NCI-H146 (cell line): ENCODE measurements at regions not wholly inside any gene's neighbourhood (a gene's known extent, or its start where the extent isn't known, plus 50 kb on each side); places are given as distances from the start of the nearest gene placed in this dataset.
"Not testable (repeated sequence)": the region's sequence is repeated elsewhere in the genome, so short reads cannot be mapped to it uniquely, and the experiment has no call there.

ENCODE experiments used
- DNase-seq: peaks from one replicate; lab custom pipeline; 2025; lab: John Stamatoyannopoulos, UW

DNA sequence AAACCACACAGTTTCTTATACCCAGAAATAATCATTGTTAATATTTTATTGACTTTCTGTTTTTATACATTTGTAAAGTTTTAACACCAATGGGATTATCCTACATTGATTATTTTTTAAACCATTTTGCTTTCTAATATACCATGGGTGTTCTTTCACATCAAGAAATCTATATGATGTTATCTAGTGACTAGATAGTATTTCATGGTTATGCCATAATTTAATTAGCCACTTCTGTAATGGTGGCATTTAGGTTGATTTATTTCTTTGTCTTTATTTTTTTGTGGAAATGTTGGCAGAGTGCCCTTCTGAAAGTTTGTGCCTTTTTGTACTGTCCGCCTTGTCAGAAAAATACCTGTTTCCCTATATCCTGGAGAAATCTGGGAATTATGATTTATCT, 193.3 kb downstream of the CEP135 start:
- DNase-seq: no peak

DNA sequence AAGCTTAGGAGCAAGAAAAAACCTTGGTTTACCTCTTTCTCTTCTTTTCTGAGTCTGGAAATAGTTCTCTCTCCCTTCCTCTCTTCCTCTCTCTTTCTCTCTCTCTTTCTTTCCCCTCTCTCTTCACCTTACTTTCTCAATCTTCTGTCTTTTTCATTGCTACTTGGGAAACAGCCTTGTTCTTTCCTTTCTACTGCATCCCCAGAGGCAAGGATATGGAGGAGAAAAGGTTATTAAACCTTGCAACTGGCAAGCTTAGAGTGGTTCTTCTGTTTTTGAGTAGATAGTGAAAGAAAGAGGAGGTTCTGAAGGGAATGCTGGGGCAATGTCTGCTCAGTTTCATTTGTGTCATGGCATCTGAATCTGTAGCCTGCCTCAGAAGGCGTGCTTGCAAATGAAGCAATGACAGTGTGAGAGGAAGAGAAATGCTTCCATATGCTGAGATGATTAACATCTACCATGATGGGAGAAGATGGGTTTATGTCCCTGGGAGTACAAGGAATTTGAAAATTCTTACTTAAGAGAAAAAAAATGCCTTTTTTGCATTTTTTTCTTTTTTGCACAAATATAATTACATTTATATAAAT, 190.6 kb downstream of the CEP135 start:
- no peak for DNase-seq

DNA sequence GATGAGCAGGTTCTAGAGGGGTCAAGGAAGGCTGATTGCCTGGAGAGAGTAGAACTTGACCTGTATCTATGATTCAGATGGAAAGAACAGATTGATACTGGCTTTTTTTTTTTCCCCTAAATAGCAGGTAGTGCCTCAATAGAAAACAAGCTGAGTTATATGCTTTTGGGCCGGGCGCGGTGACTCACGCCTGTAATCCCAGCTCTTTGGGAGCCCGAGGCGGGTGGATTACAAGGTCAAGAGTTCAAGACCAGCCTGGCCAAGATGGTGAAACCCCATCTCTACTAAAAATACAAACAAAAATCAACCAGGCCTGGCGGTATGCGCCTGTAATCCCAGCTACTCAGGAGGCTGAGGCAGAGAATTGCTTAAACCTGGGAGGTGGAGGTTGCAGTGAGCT, 186.1 kb downstream of the CEP135 start:
- not testable (repeated sequence) for DNase-seq

DNA sequence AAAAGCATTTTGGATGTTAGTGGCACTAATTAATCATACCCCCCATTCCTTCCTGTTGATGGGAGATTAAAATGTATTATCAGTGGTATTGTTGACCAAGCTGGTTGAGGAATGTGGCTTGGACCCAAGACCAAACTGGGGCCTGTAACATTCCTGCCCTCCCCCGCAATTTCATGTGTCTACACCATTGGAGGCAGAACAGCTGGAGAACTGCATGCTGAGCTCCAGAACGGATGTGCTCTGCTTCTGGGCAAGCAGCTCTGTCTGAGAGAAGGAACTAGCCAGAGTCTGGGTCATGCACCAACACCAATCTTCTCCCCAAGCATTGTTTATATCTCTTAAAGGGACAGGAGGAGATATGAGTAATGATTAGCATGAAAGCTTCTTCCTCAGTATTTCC, 185.5 kb downstream of the CEP135 start:
- DNase-seq: no peak

DNA sequence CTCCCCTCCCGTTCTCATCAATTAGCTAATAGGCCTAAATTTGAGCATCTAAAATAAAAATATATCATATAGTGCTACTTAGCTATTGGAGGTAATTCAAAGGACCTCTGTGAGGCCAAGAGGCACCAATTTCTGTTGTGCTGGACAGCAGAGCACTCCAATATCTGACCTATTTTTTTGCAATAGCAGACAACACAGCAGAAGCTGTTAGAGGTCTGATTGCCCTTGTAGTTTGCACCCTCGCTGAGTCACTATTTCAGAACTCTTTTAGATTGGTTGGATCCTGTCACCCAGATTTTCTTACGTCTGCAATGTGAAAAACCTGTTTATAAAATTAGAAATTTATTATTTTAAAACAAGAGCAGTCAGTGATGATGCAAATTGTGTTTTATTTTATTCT, 184.1 kb downstream of the CEP135 start:
- DNase-seq: no peak

DNA sequence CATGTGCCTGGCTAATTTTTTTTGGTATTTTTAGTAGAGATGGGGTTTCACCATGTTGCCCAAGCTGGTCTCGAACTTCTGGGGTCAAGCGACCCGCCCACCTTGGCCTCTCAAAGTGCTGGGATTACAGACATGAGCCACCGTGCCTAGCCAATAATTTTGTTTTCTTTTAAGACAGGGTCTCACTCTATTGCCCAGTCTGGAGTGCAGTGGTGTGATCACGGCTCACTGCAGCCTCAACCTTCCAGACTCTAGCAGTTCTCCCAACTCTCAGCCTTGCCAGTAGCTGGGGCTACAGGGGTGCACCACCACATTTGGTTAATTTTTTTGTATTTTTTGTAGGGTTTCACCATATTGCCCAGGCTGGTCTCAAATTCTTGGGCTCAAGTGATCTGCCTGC, 183.4 kb downstream of the CEP135 start:
- not testable (repeated sequence) for DNase-seq

DNA sequence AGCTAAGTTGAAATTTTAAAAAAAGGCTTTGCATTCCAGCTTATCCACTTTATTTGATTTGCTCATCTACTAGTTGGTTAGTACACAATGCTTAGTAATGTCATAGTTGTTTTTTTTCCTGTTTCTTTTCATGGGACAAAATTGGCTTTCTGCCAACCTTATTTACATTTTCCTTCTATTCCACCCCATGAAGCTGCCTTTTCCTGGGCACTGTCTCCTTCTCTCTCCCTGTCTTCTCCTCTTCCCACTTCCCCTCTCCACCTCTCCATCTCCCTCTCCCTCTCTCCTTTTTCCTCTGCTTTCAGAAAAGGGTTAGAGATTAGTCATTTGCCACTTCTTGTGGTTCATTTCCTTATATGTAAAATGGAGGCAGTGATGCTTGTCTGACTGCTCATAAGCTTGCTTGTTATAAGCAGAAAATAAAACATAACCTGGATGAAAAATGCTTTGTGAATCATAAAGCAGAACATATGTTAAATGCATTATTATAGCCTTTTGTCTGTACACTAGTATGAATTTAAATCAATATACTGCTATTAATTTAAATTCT, 181.9 kb downstream of the CEP135 start:
- peak; percentile 30 for DNase-seq

DNA sequence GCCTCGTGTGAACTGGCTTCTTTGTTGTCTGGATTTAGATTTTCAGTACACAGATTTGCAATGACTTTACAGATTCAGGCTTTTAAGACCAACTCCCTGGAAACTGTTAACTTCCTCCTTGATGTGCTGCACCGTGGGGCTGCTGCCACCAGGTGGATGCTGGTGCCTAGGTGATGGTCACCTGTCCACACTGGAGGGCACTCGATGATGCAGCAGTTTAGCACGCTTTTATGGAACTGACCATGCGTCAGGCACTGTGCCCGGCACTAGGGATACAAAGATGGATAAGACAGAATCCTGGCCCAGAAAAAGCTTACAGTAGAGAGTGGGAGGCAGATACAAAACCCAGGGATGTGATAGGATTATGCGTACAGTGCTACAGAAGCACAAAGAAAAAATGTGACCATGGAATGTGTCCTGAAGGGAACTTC, 180.7 kb downstream of the CEP135 start:
- peak; percentile 67 for DNase-seq

DNA sequence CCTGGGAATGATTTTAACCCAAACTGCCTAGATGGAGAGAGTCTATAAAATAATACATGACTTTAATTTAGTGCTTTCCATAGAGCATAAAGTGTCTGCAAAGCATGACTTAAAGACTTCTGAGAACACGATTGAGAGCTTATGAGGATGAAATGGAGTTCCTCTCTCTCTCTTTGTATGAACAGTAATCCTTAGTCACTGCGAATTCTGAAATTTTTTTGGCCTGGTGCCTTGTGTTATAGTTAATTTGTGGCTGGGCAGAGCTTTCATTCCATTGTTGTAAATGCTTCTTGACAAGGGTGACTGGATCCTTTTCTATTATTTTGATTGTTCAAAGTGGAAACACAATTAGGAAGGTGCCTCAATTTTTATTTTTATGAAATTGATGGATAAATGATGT, 179.5 kb downstream of the CEP135 start:
- no peak for DNase-seq

DNA sequence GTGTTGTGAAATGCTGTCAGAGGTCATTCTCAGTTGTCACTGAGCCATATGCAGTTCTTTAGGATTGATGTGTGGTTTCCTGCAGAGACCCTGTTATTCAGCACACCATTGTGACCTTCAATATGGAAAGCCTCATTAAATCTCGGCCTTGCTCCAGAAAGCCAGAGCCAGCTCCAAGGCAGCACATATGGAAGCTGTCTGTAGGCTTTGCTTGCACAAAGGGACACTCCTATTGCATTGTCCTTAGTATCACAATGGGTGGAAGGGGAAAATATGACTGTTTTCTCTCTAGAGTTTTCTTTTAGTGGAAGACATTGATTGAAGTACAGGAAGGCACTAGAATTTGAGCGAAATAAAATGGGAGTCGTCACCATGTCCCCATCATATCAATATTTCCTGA, 179.0 kb downstream of the CEP135 start:
- no peak for DNase-seq

DNA sequence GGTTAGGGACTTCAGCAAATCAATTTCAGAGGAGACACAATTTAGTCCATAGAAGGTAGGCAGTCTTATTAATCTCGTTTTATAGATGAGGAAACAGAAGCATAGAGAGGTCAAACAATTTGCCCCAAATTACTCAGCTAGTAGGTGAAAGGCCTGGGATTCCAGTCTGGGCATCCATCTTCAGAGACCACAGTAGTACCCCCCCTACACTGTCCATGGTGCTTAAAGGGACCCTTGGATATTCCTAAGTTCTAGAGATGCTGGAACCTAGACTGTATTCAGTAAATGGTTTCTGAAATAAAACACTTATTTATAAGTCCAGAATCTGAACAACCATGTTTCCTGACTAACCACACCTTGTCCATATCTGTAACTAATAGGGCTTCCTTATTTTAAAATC, 174.8 kb downstream of the CEP135 start:
- no peak for DNase-seq

DNA sequence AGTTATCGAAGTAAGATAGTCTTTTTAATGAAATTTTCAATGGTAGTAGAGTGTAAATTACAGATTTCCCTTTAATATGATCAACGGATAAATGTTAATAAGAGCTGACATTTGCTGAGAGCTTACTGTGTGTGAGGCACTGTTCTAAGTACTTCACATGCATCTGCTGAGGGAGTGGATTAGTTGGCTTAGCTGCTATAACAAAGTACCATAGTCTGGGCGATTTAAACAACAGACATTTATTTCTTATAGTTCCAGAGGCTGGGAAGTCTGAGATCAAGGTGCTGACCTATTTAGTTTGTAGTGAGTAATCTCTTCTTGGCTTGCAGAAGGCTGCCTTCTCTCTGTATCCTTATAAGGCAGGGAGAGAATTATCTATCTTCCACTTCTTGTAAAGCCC, 174.3 kb downstream of the CEP135 start:
- DNase-seq: no peak

DNA sequence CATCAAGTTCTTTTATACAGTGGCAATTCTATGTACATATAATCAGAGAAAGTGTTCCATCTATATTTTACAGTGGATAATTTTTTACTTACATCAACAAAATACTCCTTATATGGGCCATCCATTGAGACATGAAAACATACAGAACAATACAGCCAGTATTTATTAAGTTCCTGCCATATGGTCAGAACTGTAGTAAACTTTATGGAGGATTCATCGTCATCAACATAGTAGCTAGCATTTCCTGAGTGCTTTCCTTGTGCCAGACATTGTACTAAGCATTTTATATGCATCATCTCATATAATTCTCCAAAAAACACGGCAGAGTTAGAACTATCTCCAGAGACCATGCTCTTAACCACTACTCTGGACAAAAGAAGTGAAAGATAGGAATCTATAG, 170.1 kb downstream of the CEP135 start:
- DNase-seq: no peak

DNA sequence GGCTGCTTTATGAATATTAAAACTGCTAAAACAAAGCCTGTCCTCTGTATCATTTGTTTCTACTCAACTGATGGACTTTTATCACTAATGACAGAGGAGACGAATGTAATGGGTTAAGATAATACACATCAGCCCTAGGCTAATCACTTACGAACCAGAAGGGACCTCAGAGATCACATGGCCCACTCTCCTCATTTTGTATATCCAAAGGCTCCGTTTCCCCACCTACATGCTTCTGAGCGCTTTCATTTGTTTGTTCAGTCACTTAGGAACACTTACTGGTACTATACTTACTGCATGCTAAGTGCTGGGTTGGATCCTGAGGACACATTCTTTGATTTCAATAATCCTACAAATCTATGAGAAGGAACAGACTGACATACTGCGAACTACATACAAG, 169.3 kb downstream of the CEP135 start:
- DNase-seq: no peak

DNA sequence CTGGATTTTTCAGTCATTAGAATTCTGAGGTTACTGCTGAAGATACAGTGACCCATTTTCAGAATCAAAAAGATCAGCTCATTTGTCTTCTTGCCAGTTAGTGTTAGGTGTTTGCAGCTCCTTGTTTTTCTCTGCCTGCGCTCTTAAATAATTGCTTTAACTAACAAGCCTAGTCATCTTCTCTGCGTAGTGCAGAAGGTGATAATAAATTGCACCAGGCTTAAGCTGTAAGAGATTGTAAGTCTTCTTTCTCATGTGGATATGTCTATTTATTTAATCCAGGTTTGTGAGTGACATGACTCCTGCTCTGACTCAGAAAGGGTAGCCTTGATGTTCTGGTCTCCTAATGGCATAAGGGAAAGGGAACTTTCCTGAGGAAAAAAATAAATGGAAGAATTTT, 167.2 kb downstream of the CEP135 start:
- no peak for DNase-seq

DNA sequence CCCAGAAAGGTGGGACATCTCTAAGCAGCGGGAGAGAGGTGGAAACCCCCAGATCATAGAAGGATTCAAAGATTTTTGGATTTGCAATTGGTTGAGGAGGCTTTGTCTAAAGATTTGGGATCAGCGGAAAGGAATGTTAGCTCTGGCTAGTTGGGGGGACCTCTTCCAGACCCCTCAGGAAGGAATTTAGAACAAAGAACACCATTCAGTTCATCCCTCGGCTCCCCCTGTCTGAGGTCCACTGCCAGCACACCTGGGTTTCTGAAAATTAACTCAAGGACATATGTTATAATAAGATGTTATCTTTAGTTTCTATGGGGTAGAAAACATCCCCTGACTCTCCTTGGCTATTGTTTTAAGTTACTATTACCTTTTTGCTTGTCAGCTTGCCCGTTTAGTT, 163.6 kb downstream of the CEP135 start:
- DNase-seq: no peak

DNA sequence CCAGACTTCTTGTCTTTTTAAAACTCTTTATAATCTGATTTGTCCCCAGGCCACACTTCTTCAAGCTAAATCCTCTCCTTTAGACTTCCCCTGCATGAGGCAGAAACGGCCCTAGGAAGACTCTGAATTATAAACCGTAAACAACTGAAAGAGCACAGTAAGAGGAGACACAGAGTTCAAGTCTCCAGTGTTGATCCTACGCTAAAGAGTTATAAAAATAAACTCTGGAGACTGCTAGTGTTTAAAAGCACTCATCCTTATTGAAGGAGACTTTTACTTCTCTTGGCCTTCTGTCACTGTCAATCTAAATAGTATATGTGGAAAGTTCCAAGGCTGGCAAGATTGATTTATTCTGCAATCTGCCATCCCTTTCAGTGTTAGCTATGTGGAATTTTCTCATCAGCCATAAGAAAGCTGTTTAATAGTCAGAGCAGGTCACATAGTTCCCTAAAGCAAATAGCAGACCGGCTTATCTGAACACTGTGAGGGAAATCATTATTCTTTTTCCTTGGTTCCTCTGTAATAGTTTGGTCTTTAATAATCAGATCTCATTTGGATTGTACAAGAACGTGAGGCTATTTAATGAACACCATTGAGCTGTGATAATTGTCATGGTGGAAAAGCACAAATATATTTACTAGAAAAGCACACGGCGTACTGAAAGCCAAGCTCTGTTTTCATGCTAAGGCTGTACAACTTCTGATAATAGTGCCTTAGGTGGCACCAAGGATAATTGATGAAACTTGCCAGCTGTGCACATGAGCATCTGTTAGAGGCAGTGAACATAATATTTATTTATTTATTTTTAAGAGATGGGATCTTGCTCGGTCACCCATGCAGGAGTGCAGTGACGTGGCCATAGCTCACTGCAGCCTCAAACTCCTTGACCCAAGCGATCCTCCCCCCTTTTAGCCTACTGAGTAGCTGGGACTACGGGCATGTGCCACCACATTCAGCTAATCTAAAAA, 157.7 kb downstream of the CEP135 start:
- DNase-seq: no peak

DNA sequence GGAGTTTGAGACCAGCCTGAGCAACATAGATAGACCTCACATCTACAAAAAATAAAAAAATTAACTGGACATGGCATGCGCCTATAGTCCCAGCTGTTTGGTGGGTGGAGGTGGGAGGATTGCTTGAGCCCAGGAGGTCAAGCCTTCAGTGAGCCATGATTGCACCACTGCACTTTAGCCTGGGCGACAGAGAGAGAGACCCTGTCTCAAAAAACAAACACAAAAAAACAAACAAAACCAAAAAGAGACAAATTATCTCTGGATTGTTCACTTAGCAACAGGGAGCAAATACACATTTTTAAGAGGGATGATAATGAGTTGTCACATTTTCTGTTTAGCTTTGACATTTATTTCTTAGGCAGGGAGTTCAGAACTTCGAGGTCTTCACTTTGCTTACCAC, 155.4 kb downstream of the CEP135 start:
- no peak for DNase-seq

DNA sequence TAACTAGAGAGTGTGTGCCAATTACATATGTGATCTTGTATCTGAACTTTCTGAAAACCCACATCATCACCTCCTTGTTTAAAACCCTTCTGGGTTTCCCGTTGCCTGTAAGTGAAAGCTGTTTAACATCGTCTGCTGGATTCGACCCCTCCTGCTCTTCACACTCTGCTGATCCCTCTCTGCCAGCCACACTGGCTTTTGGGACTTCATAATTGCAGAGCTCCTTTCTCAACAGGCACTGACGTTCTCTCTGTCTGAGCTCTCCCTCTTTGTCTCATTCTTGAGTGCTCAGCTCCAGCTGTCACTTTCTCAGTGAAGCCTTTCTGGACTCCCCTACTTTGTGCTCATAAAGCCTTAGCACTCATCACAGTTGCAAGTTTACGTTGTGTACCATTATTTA, 153.9 kb downstream of the CEP135 start:
- DNase-seq: no peak

DNA sequence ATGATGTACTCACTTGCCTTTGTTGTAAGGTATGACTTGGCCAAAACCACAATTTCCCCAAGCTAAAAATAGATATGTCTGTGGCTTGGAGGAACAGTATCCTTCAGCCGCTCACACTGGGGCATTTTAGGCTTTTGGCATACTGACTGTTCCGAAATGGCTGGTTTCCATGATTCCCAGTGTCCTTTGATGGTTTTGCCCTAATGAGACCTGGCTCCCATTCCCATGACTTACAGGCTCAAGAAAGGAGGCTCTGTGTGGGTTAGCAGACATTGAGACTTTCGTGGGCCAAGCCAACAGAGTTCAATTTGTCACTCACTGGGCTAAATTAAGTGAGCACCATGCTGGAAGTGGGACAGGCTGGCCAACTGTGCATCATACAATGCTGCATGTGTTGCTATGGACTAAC, 150.6 kb downstream of the CEP135 start:
- no peak for DNase-seq

DNA sequence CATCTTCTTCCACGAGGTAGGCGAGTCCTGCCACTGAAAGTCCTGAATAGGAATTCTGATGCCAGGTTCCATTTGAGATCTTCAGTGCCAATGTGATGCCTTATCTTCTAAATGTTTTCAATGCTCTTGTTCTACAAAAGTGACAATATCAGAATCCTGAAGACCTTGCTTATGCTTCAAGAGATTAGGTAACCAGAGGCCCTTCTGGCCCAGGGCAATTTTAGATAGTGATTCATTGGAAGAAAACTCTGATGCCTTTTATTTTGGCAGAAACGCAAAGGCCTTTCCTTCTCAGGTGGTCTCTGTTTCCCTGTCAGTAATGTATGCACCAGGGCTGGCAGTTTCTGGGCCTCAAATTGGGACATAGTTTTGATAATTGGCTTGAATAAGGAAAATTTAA, 144.8 kb downstream of the CEP135 start:
- DNase-seq: no peak

DNA sequence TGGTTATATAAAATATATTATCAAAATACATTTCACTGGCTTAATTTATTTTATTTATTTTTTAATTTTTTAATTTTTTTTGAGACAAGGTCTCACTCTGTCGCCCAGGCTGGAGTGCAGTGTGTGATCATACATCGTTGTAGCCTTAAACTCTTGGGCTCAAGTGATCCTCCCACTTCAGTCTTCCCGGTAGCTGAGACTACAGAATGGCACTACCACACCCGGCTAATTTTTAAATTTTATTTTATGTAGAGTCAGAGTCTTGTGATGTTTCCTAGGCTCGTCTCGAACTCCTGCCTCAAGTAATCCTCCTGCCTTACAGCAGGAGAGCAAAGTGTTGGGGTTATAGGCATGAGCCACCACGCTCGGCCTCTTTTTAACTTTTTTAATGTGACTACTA, 143.8 kb downstream of the CEP135 start:
- no peak for DNase-seq

DNA sequence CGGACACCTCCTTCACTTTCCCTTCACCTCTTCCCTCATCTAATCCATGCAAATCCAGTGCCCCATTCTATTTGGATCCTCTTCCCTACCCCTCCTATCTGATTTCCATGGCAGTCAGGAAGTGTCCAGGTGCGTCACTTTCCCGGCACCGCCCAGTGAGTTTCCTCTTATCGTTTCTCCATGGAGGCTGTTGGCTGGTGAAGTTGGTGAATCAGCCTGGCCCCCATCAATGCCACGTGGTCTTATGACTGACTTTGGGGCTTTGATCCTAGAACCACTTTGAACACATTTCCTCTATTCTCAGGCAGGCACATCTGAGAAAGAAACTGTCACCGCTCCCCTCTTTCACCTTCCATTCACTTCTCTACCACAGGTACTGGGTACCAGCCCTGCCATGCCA, 137.8 kb downstream of the CEP135 start:
- no peak for DNase-seq
